ENCODE measurements at regions not wholly inside any gene's neighbourhood (a gene's known extent, or its start where the extent isn't known, plus 50 kb on each side); places are given as distances from the start of the nearest gene placed in this dataset.

- ChIA-PET CTCF (interaction anchor here (1.6 kb wide), 1 partner anchor 14 kb away, joined by 3 read pairs; no protein-coding TSS in a partner anchor), POLR2A (no interaction called here)
These were observed 76.2 kb upstream of the SIX2 start for GRCh38 chr2:45085487-45085886.

GRCh38 chr2:45084361-45085020 lies 75.2 kb upstream of the SIX2 start:
- Histone ChIP-seq H3K4me3 (ENCODE audit: low read depth, low read length) (no peak overlapping the region), H3K36me3 (ENCODE audit: control insufficient read depth in 2 of 2, insufficient read depth in 1 of 2, low read length in 2 of 2) (no peaks in the 10 kb centered on the region), H3K9me3 (ENCODE audit: control insufficient read depth, insufficient read depth, low read depth, low read length) (no peaks in the 10 kb centered on the region), H3K4me1 (ENCODE audit: control insufficient read depth, insufficient read depth, low read length) (no peaks in the 10 kb centered on the region), H3K27ac (ENCODE audit: extremely low read depth, low read depth, low read length) (no peak overlapping the region)
- POLR2A ChIA-PET, result no interaction called here
- CTCF ChIA-PET, result interaction anchor here (1.2 to 1.6 kb wide), 2 partner anchors 13 to 400 kb away, joined by 3 read pairs; no protein-coding TSS in a partner anchor
- TF ChIP-seq SCRT1 (tag by site-specific recombination; IDR thresholded peaks at IDR 0.05; ENCODE audit: borderline replicate concordance), result no peak
- no peak for TF ChIP-seq HOXC10 (CRISPR knock-in tag; IDR thresholded peaks at IDR 0.05)

More at GRCh38 chr2:45085487-45085886, 76.2 kb upstream of the SIX2 start:
- H3K4me1 ChIP-seq (ENCODE audit: control insufficient read depth, insufficient read depth, low read length), result no peaks in the 10 kb centered on the region
- TF ChIP-seq ZBTB17 (tag by site-specific recombination; IDR thresholded peaks at IDR 0.05), result no peak
- TF ChIP-seq ZNF223 (tag by site-specific recombination; IDR thresholded peaks at IDR 0.05), result no peak
- no peak for TF ChIP-seq ZNF561 (tag by site-specific recombination; IDR thresholded peaks at IDR 0.05; ENCODE audit: borderline replicate concordance)
- no peak for TF ChIP-seq REPIN1 (tag by site-specific recombination; IDR thresholded peaks at IDR 0.05; ENCODE audit: low read depth)
- no peak for TF ChIP-seq ZEB2 (tag by site-specific recombination; IDR thresholded peaks at IDR 0.05)
- no peak for TF ChIP-seq ZNF670 (tag by site-specific recombination; IDR thresholded peaks at IDR 0.05; ENCODE audit: low read depth)
- no peak for TF ChIP-seq ZNF677 (tag by site-specific recombination; IDR thresholded peaks at IDR 0.05)
- TF ChIP-seq ZNF280D (tag by site-specific recombination; IDR thresholded peaks at IDR 0.05), result no peak
- no peak for TF ChIP-seq MZF1 (tag by site-specific recombination; IDR thresholded peaks at IDR 0.05; ENCODE audit: borderline replicate concordance)
- TF ChIP-seq ZNF621 (tag by site-specific recombination; IDR thresholded peaks at IDR 0.05), result no peak
- no peak for TF ChIP-seq KLF16 (tag by site-specific recombination; IDR thresholded peaks at IDR 0.05)
- no peak for TF ChIP-seq ZBTB8A (tag by site-specific recombination; IDR thresholded peaks at IDR 0.05)
- no peak for TF ChIP-seq ZNF274 (IDR thresholded peaks at IDR 0.05; ENCODE audit: low read length)
- no peak for TF ChIP-seq ZNF274 (tag by site-specific recombination; IDR thresholded peaks at IDR 0.05; ENCODE audit: borderline replicate concordance)
- TF ChIP-seq ZBTB44 (tag by site-specific recombination; IDR thresholded peaks at IDR 0.05), result no peak
- no peak for TF ChIP-seq ZNF23 (tag by site-specific recombination; IDR thresholded peaks at IDR 0.05; ENCODE audit: borderline replicate concordance)
- no peak for TF ChIP-seq ATF2 (tag by site-specific recombination; IDR thresholded peaks at IDR 0.05; ENCODE audit: low read depth)
- TF ChIP-seq ZXDB (tag by site-specific recombination; IDR thresholded peaks at IDR 0.05), result no peak
- TF ChIP-seq ZNF843 (tag by site-specific recombination; IDR thresholded peaks at IDR 0.05), result no peak
- no peak overlapping the region for H3K27ac ChIP-seq (ENCODE audit: extremely low read depth, low read depth, low read length)
- no peaks in the 10 kb centered on the region for H3K36me3 ChIP-seq (ENCODE audit: control insufficient read depth in 2 of 2, insufficient read depth in 1 of 2, low read length in 2 of 2)
- no peaks in the 10 kb centered on the region for H3K9me3 ChIP-seq (ENCODE audit: control insufficient read depth, insufficient read depth, low read depth, low read length)
- no peak overlapping the region for H3K4me3 ChIP-seq (ENCODE audit: low read depth, low read length)
